HCT116 (cell line): ENCODE measurements at regions not wholly inside any gene's neighbourhood (a gene's known extent, or its start where the extent isn't known, plus 50 kb on each side); places are given as distances from the start of the nearest gene placed in this dataset.

Source experiments
- CEBPB ChIP-seq: IDR thresholded peaks from 2 replicates; pipeline ENCODE4 v1.6.1; 2012; ENCODE audit warnings: low read depth
- EZH2 ChIP-seq: fragments of 200-600 bp; sonication (generic); IDR thresholded peaks from 2 replicates; pipeline ENCODE4 v1.6.1; 2017; ENCODE audit warnings: antibody characterized with exemption, mixed run types
- EZH2phosphoT487 ChIP-seq: fragments of 200-600 bp; IDR thresholded peaks from 2 replicates; pipeline ENCODE4 v1.6.1; 2018; ENCODE audit warnings: antibody characterized with exemption, borderline replicate concordance
- JUND ChIP-seq: IDR thresholded peaks from 2 replicates; pipeline ENCODE4 v1.6.1; 2012
- POLR2A ChIP-seq: IDR thresholded peaks from 2 replicates; pipeline ENCODE4 v1.7.0; 2011; ENCODE audit warnings: borderline replicate concordance; ENCODE audit not compliant: insufficient read depth, insufficient read length; ENCODE audit errors: extremely low read depth
- POLR2AphosphoS5 ChIP-seq: IDR thresholded peaks from 2 replicates; pipeline ENCODE4 v1.6.1; 2011; ENCODE audit warnings: mild to moderate bottlenecking, low read depth, low read length, moderate library complexity
- TF ChIP-seq, protein P1 (sequence below), 3 experiments: fragments of 200-600 bp in 1 of 3; sonication (generic) in 1 of 3; IDR thresholded peaks in 2 of 3; conservative IDR thresholded peaks in 1 of 3; 2 replicates each; pipeline ENCODE4 v1.5.1; 2012 to 2017; ENCODE audit warnings: low read depth in 2 of 3, low read length in 2 of 3, antibody characterized with exemption in 1 of 3, borderline replicate concordance in 1 of 3, control low read depth in 1 of 3, mild to moderate bottlenecking in 1 of 3, mixed read lengths in 1 of 3, mixed run types in 1 of 3, moderate library complexity in 1 of 3; ENCODE audit not compliant: insufficient read depth in 1 of 3
- TF ChIP-seq, protein P2 (sequence below): IDR thresholded peaks from 2 replicates; pipeline ENCODE4 v1.6.1; 2012

DNA sequence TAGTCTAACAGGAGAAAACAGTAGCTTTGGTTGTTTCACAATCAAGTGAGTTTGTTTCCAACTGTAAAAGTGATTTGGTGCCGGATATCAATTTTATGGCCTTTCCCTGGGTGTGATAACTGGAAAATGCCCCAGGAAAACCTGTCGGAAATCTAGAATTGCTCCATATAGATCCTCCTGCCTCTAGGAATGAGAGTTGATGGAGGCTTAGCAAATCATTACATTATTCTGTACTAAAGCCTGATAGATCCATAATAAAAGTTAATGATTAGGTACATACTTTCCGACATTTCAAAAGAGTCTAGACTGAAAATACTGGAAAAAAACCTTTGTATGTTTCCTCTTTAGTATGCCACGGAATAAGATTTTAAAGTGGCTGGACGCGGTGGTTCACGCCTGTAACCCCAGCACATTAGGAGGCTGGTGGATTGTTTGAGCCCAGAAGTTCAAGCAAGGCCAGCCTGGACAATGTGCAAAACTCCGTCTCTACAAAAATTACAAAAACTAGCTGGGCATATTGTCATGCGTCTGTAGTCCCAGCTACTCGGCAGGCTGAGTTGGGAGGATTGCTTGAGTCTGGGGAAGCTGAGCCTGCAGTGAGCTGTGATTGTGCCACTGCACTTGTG, 70.0 kb upstream of the SLC45A1 start:
- TF ChIP-seq, protein P1, sequence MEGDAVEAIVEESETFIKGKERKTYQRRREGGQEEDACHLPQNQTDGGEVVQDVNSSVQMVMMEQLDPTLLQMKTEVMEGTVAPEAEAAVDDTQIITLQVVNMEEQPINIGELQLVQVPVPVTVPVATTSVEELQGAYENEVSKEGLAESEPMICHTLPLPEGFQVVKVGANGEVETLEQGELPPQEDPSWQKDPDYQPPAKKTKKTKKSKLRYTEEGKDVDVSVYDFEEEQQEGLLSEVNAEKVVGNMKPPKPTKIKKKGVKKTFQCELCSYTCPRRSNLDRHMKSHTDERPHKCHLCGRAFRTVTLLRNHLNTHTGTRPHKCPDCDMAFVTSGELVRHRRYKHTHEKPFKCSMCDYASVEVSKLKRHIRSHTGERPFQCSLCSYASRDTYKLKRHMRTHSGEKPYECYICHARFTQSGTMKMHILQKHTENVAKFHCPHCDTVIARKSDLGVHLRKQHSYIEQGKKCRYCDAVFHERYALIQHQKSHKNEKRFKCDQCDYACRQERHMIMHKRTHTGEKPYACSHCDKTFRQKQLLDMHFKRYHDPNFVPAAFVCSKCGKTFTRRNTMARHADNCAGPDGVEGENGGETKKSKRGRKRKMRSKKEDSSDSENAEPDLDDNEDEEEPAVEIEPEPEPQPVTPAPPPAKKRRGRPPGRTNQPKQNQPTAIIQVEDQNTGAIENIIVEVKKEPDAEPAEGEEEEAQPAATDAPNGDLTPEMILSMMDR (IDR thresholded peaks at IDR 0.05 in 2 of 3, conservative IDR thresholded peaks at IDR 0.05 in 1 of 3; ENCODE audit: borderline replicate concordance in 1 of 3, insufficient read depth in 1 of 3, low read depth in 2 of 3, low read length in 2 of 3), result no peak
- no peak for TF ChIP-seq JUND
- TF ChIP-seq POLR2AphosphoS5, result no peak
- TF ChIP-seq POLR2A, result no peak
- TF ChIP-seq, protein P2, sequence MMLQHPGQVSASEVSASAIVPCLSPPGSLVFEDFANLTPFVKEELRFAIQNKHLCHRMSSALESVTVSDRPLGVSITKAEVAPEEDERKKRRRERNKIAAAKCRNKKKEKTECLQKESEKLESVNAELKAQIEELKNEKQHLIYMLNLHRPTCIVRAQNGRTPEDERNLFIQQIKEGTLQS, result no peak
- TF ChIP-seq EZH2phosphoT487, result no peak
- no peak for TF ChIP-seq EZH2
- TF ChIP-seq CEBPB, result no peak
